GM23338 (cell line): ENCODE measurements at regions not wholly inside any gene's neighbourhood (a gene's known extent, or its start where the extent isn't known, plus 50 kb on each side); places are given as distances from the start of the nearest gene placed in this dataset.

Source experiments
- ATAC-seq: fragments of 200-7000 bp; cut with Tn5 transposase; 3 replicates; pipeline ENCODE4 v1.9.1; 2020
- DNase-seq: peaks from one replicate; pipeline ENCODE4 v3.0.0-alpha.2; 2015; ENCODE audit warnings: low spot score
- H2AFZ ChIP-seq: fragments of 200-600 bp; sonication (generic); 2 replicates; pipeline ENCODE4 v1.8.0; 2016; ENCODE audit warnings: antibody characterized with exemption, mild to moderate bottlenecking, moderate library complexity
- H3F3A ChIP-seq: fragments of 200-600 bp; sonication (generic); replicated peaks from 2 replicates; pipeline ENCODE4 v1.8.0; 2017; ENCODE audit warnings: antibody characterized with exemption, mixed run types, low read depth
- H3K27ac ChIP-seq: fragments of 200-600 bp; sonication (generic); 2 replicates; pipeline ENCODE4 v1.6.1; 2016; ENCODE audit warnings: low read depth
- H3K27me3 ChIP-seq: fragments of 200-600 bp; sonication (generic); 2 replicates; pipeline ENCODE4 v1.8.0; 2016; ENCODE audit warnings: mild to moderate bottlenecking, mixed run types, moderate library complexity; ENCODE audit not compliant: insufficient read depth
- H3K36me3 ChIP-seq: fragments of 200-600 bp; sonication (generic); 2 replicates; pipeline ENCODE4 v1.8.0; 2016; ENCODE audit warnings: mild to moderate bottlenecking; ENCODE audit not compliant: insufficient read depth
- H3K4me1 ChIP-seq: fragments of 200-600 bp; sonication (generic); 2 replicates; pipeline ENCODE4 v1.8.0; 2016; ENCODE audit warnings: mild to moderate bottlenecking, moderate library complexity; ENCODE audit not compliant: insufficient read depth
- H3K4me2 ChIP-seq: fragments of 200-600 bp; sonication (generic); 2 replicates; pipeline ENCODE4 v1.7.1; 2017; ENCODE audit warnings: mixed run types
- H3K4me3 ChIP-seq: fragments of 200-600 bp; sonication (generic); 2 replicates; pipeline ENCODE4 v1.6.1; 2016; ENCODE audit warnings: mixed run types
- H3K79me2 ChIP-seq: fragments of 200-600 bp; sonication (generic); replicated peaks from 2 replicates; pipeline ENCODE4 v1.8.0; 2017; ENCODE audit warnings: mild to moderate bottlenecking; ENCODE audit not compliant: insufficient read depth
- H3K9me2 ChIP-seq: fragments of 200-600 bp; sonication (generic); 2 replicates; pipeline ENCODE4 v1.8.0; 2017; ENCODE audit not compliant: insufficient read depth
- H4K20me1 ChIP-seq: fragments of 200-600 bp; sonication (generic); replicated peaks from 2 replicates; pipeline ENCODE4 v1.8.0; 2017; ENCODE audit warnings: mild to moderate bottlenecking; ENCODE audit not compliant: insufficient read depth
- H3K27ac Mint-ChIP-seq: 2 replicates; pipeline ENCODE4 v1.8.0; 2020; ENCODE audit warnings: inconsistent platforms, mild to moderate bottlenecking, moderate library complexity, mixed read lengths
- H3K27me3 Mint-ChIP-seq: 3 replicates; pipeline ENCODE4 v1.8.0; 2022; ENCODE audit warnings: low read depth, mild to moderate bottlenecking, moderate library complexity, mixed read lengths, inconsistent platforms; ENCODE audit not compliant: insufficient read depth, poor library complexity
- H3K36me3 Mint-ChIP-seq: 3 replicates; pipeline ENCODE4 v1.8.0; 2021; ENCODE audit warnings: low read depth, mild to moderate bottlenecking, inconsistent platforms, moderate library complexity, mixed read lengths
- H3K4me1 Mint-ChIP-seq: 3 replicates; pipeline ENCODE4 v1.8.0; 2020; ENCODE audit warnings: mild to moderate bottlenecking, inconsistent platforms, mixed read lengths
- H3K4me3 Mint-ChIP-seq: 3 replicates; pipeline ENCODE4 v1.8.0; 2021; ENCODE audit warnings: moderate library complexity, mild to moderate bottlenecking, inconsistent platforms, mixed read lengths
- H3K9me3 Mint-ChIP-seq: 3 replicates; pipeline ENCODE4 v1.8.0; 2020; ENCODE audit warnings: moderate library complexity, mild to moderate bottlenecking, inconsistent platforms, mixed read lengths
- CREB1 ChIP-seq: fragments of 250-450 bp; sonication (Bioruptor Pico); IDR thresholded peaks from 2 replicates; pipeline ENCODE4 v1.5.0; 2020; ENCODE audit warnings: low read depth, mild to moderate bottlenecking, moderate library complexity
- EZH2 ChIP-seq: fragments of 200-600 bp; sonication (generic); IDR thresholded peaks from one replicate; pipeline ENCODE4 v1.8.0; 2017; ENCODE audit warnings: antibody characterized with exemption, mild to moderate bottlenecking, low read depth; ENCODE audit not compliant: unreplicated experiment
- EZH2phosphoT487 ChIP-seq: fragments of 200-600 bp; sonication (generic); IDR thresholded peaks from one replicate; pipeline ENCODE4 v1.8.1; 2018; ENCODE audit warnings: antibody characterized with exemption; ENCODE audit not compliant: unreplicated experiment
- NANOG ChIP-seq: IDR thresholded peaks from 2 replicates; pipeline ENCODE4 v1.6.1; 2016; ENCODE audit warnings: antibody characterized with exemption, borderline replicate concordance
- POLR2AphosphoS5 ChIP-seq: IDR thresholded peaks from 2 replicates; pipeline ENCODE4 v1.6.1; 2016; ENCODE audit warnings: antibody characterized with exemption, low read depth
- ZNF114 ChIP-seq: fragments of 250-450 bp; sonication (Bioruptor Pico); IDR thresholded peaks from 2 replicates; pipeline ENCODE4 v1.5.0; 2020; ENCODE audit warnings: mild to moderate bottlenecking, moderate library complexity
- ZNF331 ChIP-seq: fragments of 250-450 bp; sonication (Bioruptor Pico); IDR thresholded peaks from 2 replicates; pipeline ENCODE4 v1.5.0; 2020; ENCODE audit warnings: low read depth, mild to moderate bottlenecking, moderate library complexity
- ZNF462 ChIP-seq: fragments of 250-450 bp; sonication (Bioruptor Pico); IDR thresholded peaks from 2 replicates; pipeline ENCODE4 v1.5.0; 2020; ENCODE audit warnings: mild to moderate bottlenecking, moderate library complexity
- TF ChIP-seq, protein P1 (sequence below): IDR thresholded peaks from 2 replicates; pipeline ENCODE4 v1.6.1; 2016; ENCODE audit warnings: antibody characterized with exemption
- TF ChIP-seq, protein P2 (sequence below): IDR thresholded peaks from one replicate; pipeline ENCODE4 v1.6.1; 2018; ENCODE audit warnings: antibody characterized with exemption; ENCODE audit not compliant: unreplicated experiment

- Mint-ChIP-seq H3K4me3 (no peak overlapping the region), H3K27ac (no peak overlapping the region), H3K27me3 (peaks cover 3% of the 10 kb centered on the region), H3K36me3 (no peaks in the 10 kb centered on the region), H3K4me1 (peaks cover 25% of the 10 kb centered on the region), H3K9me3 (no peaks in the 10 kb centered on the region; the same call in 2 of the 3 replicates)
- Histone ChIP-seq H3F3A (no peaks in the 10 kb centered on the region), H3K27me3 (no peaks in the 10 kb centered on the region), H3K4me2 (no peak overlapping the region), H3K79me2 (no peaks in the 10 kb centered on the region), H3K36me3 (no peaks in the 10 kb centered on the region), H2AFZ (no peak overlapping the region), H3K4me1 (peaks cover 18% of the 10 kb centered on the region), H3K4me3 (no peak overlapping the region), H3K27ac (no peak overlapping the region), H3K9me2 (no peaks in the 10 kb centered on the region), H4K20me1 (no peaks in the 10 kb centered on the region)
- DNase-seq (no peak), ATAC-seq (no peak)
- TF ChIP-seq EZH2, result no peak
- no peak for TF ChIP-seq EZH2phosphoT487
- TF ChIP-seq, protein P1, sequence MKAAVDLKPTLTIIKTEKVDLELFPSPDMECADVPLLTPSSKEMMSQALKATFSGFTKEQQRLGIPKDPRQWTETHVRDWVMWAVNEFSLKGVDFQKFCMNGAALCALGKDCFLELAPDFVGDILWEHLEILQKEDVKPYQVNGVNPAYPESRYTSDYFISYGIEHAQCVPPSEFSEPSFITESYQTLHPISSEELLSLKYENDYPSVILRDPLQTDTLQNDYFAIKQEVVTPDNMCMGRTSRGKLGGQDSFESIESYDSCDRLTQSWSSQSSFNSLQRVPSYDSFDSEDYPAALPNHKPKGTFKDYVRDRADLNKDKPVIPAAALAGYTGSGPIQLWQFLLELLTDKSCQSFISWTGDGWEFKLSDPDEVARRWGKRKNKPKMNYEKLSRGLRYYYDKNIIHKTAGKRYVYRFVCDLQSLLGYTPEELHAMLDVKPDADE, result no peak
- no peak for TF ChIP-seq NANOG
These were observed 101.0 kb downstream of the ADRB2 start for GRCh38 chr5:148927307-148927946.

DNA sequence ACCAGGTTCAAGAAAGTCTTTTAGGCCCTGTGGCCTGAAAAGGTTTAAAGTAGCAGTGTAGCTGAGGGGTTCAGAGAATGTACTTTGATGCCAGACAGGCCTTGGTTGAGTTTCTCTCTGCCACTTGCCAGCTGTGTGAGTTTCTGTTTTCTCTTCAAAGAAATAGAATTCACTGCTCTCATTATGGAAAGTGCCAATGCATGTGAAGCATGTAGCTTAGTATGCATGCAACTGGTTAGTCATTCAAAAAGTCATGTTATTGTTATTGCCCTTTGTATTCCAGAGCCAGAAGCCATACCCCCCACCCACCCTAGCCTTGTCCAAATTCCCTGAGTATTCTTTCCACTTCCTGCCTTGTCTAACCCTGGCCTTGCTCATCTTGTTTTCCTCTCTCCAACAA lies 101.7 kb downstream of the ADRB2 start:
- H3F3A ChIP-seq, result no peaks in the 10 kb centered on the region
- Mint-ChIP-seq H3K9me3 (no peaks in the 10 kb centered on the region; the same call in 2 of the 3 replicates), H3K4me3 (no peak overlapping the region), H3K4me1 (peaks cover 25% of the 10 kb centered on the region), H3K27me3 (peaks cover 3% of the 10 kb centered on the region), H3K36me3 (no peaks in the 10 kb centered on the region), H3K27ac (no peak overlapping the region)
- no peaks in the 10 kb centered on the region for H3K79me2 ChIP-seq
- H3K4me2 ChIP-seq, result no peak overlapping the region
- DNase-seq, result no peak
- no peak overlapping the region for H3K27ac ChIP-seq
- H3K4me1 ChIP-seq, result peaks cover 18% of the 10 kb centered on the region
- no peak overlapping the region for H3K4me3 ChIP-seq
- no peak overlapping the region for H2AFZ ChIP-seq
- no peaks in the 10 kb centered on the region for H3K36me3 ChIP-seq
- H3K9me2 ChIP-seq, result no peaks in the 10 kb centered on the region
- no peaks in the 10 kb centered on the region for H4K20me1 ChIP-seq
- no peaks in the 10 kb centered on the region for H3K27me3 ChIP-seq
- ATAC-seq, result no peak
- TF ChIP-seq ZNF462, result no peak
- no peak for TF ChIP-seq ZNF331 (CRISPR knock-in tag)
- TF ChIP-seq ZNF114 (CRISPR knock-in tag), result no peak
- TF ChIP-seq, protein P2, sequence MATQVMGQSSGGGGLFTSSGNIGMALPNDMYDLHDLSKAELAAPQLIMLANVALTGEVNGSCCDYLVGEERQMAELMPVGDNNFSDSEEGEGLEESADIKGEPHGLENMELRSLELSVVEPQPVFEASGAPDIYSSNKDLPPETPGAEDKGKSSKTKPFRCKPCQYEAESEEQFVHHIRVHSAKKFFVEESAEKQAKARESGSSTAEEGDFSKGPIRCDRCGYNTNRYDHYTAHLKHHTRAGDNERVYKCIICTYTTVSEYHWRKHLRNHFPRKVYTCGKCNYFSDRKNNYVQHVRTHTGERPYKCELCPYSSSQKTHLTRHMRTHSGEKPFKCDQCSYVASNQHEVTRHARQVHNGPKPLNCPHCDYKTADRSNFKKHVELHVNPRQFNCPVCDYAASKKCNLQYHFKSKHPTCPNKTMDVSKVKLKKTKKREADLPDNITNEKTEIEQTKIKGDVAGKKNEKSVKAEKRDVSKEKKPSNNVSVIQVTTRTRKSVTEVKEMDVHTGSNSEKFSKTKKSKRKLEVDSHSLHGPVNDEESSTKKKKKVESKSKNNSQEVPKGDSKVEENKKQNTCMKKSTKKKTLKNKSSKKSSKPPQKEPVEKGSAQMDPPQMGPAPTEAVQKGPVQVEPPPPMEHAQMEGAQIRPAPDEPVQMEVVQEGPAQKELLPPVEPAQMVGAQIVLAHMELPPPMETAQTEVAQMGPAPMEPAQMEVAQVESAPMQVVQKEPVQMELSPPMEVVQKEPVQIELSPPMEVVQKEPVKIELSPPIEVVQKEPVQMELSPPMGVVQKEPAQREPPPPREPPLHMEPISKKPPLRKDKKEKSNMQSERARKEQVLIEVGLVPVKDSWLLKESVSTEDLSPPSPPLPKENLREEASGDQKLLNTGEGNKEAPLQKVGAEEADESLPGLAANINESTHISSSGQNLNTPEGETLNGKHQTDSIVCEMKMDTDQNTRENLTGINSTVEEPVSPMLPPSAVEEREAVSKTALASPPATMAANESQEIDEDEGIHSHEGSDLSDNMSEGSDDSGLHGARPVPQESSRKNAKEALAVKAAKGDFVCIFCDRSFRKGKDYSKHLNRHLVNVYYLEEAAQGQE, result no peak
- TF ChIP-seq POLR2AphosphoS5, result no peak
- TF ChIP-seq, protein P1, result no peak
- no peak for TF ChIP-seq CREB1 (CRISPR knock-in tag)
